ENCODE measurements at regions not wholly inside any gene's neighbourhood (a gene's known extent, or its start where the extent isn't known, plus 50 kb on each side); places are given as distances from the start of the nearest gene placed in this dataset.

DNA sequence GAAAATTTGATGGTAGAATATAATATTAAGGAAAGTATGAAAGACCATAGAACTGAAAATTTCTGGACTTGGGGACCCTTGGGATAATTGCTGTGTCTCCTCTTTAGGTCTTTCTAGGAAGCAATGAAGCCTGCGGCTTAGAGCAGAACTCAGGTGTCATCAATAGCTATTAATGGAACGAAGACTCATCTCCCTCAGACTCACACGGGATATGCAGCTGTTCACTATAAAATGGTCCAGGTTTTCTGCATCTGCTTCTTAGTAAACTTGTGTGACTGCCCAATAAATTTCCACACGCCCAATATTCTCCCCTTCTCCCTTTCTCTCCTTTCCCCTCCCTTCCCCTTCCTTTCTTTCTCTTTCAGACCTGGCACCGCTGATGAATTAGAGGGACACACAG is 392.5 kb downstream of the HLX start:
- Histone ChIP-seq H3K9me3 (no peaks in the 10 kb centered on the region), H3K36me3 (no peaks in the 10 kb centered on the region), H3K4me1 (peaks cover 4% of the 10 kb centered on the region; the same call in 1 of the 2 replicates), H3K4me3 (ENCODE audit: low read depth, low read length) (no peak overlapping the region), H3K27me3 (no peaks in the 10 kb centered on the region)
- no peak for TF ChIP-seq CTCF (IDR thresholded peaks at IDR 0.05; ENCODE audit: low read depth, low read length)
- DNase-seq: no peak

DNA sequence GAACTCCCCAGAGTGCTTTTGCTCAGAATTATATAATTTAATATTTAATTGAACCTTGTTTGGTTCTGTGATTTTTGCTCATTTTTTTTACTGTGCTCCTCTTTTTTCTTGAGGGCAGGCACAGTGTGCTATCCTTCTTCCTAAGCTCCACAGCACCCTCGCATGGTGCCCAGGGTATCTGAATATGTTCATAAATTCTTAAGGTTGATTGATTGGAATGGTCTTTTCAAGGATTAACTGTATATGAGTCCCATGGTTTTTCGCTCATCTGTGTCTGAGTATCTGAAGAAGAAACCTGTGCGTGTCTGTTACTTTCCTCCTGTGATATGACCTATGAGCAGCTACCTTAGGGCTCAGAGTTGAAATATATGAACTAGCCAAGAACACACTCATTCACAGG is 393.7 kb downstream of the HLX start:
- Histone ChIP-seq H3K4me1 (peaks cover 4% of the 10 kb centered on the region; the same call in 1 of the 2 replicates), H3K36me3 (no peaks in the 10 kb centered on the region), H3K4me3 (ENCODE audit: low read depth, low read length) (no peak overlapping the region), H3K9me3 (no peaks in the 10 kb centered on the region), H3K27me3 (no peaks in the 10 kb centered on the region)
- no peak for DNase-seq
- no peak for TF ChIP-seq CTCF (IDR thresholded peaks at IDR 0.05; ENCODE audit: low read depth, low read length)

- Histone ChIP-seq H3K4me1 (peaks cover 4% of the 10 kb centered on the region; the same call in 1 of the 2 replicates), H3K36me3 (no peaks in the 10 kb centered on the region), H3K27me3 (no peaks in the 10 kb centered on the region), H3K9me3 (no peaks in the 10 kb centered on the region), H3K4me3 (ENCODE audit: low read depth, low read length) (no peak overlapping the region)
- no peak for DNase-seq
- no peak for TF ChIP-seq CTCF (IDR thresholded peaks at IDR 0.05; ENCODE audit: low read depth, low read length)
Measured at GRCh38 chr1:221274373-221274772, 395.1 kb downstream of the HLX start.

DNA sequence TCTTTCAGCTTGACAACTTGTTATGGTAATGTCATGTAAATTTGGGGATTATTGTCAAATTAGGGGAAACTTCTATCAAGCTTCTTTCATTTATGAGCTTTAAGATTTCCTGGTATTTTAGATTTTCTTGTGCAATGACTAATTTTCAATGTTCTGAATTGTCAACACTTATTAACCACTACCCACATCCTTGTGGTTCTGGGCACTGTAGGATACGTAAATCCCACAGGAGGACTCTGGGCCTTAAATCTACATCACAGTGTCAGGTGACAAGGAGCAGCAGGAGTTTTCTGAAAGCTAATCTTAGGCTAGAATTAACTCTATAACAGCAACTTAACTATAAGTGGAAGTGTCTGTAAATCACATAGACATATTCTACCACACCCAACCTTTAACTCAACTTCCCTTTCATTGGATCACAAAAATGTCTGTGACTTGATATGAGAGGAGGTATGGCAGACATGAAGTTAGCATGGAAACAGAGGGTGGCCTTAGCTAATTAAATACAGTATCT is 397.7 kb downstream of the HLX start:
- Histone ChIP-seq H3K4me1 (peaks cover 4% of the 10 kb centered on the region; the same call in 1 of the 2 replicates), H3K4me3 (ENCODE audit: low read depth, low read length) (no peak overlapping the region), H3K27me3 (no peaks in the 10 kb centered on the region), H3K36me3 (no peaks in the 10 kb centered on the region), H3K9me3 (no peaks in the 10 kb centered on the region; the same call in 1 of the 2 replicates)
- DNase-seq: no peak
- no peak for TF ChIP-seq CTCF (IDR thresholded peaks at IDR 0.05; ENCODE audit: low read depth, low read length)

GRCh38 chr1:221279146-221279545 is 399.9 kb downstream of the HLX start:
- H3K9me3 ChIP-seq: no peaks in the 10 kb centered on the region; the same call in 1 of the 2 replicates
- H3K36me3 ChIP-seq: no peaks in the 10 kb centered on the region
- no peak overlapping the region for H3K4me3 ChIP-seq (ENCODE audit: low read depth, low read length)
- no peaks in the 10 kb centered on the region for H3K27me3 ChIP-seq
- H3K4me1 ChIP-seq: peaks cover 3% of the 10 kb centered on the region; the same call in 1 of the 2 replicates
- TF ChIP-seq CTCF (IDR thresholded peaks at IDR 0.05; ENCODE audit: low read depth, low read length): no peak
- no peak for DNase-seq

DNA sequence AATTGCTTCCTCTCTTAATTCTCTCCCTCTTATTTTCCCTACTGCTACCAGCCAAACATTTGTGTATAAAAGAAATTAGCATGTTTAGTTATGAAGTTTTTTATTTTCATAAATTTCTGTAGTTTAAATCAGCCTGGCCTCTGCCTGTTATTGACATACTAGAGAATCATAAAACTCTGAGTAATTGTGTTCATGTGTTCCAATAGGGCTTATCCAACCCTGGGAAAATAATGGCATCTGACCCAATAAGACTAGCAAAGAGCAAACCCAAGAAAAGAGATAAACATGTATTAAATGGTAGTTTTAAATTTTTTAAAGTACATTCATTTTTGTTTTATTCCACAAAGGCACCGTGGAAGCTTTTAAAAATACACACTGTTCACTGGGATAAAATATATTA is 404.3 kb downstream of the HLX start:
- H3K4me3 ChIP-seq (ENCODE audit: low read depth, low read length): no peak overlapping the region
- H3K9me3 ChIP-seq: no peaks in the 10 kb centered on the region; the same call in 1 of the 2 replicates
- no peaks in the 10 kb centered on the region for H3K27me3 ChIP-seq
- H3K36me3 ChIP-seq: no peaks in the 10 kb centered on the region
- DNase-seq: no peak
- no peak for TF ChIP-seq CTCF (IDR thresholded peaks at IDR 0.05; ENCODE audit: low read depth, low read length)
- H3K4me1 ChIP-seq: no peaks in the 10 kb centered on the region
